NCI-H82 treated with DMSO at 0.1 percent for 48 hours (cell line): ENCODE measurements at regions not wholly inside any gene's neighbourhood (a gene's known extent, or its start where the extent isn't known, plus 50 kb on each side); places are given as distances from the start of the nearest gene placed in this dataset.
"Not testable (repeated sequence)": the region's sequence is repeated elsewhere in the genome, so short reads cannot be mapped to it uniquely, and the experiment has no call there.

Experiments
- DNase-seq: peaks from one replicate; lab custom pipeline; 2025; ENCODE audit not compliant: unreplicated experiment; lab: John Stamatoyannopoulos, UW

DNA sequence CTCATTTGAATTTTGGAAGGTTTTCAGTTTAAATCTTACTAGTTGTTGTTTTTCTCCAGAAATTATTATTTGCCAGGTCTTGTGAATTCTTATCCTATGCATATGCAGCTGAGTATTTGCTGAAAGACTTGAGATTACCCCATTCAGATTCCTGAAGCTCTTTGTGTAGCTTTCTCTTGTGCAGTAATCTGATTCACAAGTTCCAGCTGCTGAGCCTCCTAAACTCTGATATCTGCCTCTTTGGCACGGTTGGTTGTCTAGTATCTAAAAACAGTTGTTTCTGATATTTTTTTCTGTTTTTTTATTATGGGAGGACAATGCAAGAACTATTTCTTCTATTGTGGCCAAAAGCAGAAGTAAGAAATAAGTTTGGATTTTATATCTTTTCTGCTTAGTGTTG, 863.9 kb upstream of the MANEA start:
- no peak for DNase-seq

DNA sequence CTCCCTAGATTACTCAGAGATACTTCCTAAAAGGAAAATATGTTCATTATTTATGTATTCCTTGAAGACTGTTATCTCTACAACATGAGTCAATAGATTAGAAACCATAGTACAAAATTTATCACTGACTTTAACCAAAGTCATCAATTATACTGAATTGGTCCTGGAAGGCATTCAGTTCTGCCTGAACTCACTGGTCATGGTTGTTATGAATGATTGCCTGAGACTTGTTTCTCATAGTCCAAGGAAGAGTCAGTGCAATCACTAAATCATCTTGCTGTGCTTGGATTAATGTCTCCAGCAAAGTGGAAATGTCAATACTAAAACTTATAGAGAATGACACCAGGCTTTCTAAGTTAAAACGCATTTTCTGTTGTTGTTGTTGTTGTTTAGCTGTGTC, 878.6 kb upstream of the MANEA start:
- no peak for DNase-seq

DNA sequence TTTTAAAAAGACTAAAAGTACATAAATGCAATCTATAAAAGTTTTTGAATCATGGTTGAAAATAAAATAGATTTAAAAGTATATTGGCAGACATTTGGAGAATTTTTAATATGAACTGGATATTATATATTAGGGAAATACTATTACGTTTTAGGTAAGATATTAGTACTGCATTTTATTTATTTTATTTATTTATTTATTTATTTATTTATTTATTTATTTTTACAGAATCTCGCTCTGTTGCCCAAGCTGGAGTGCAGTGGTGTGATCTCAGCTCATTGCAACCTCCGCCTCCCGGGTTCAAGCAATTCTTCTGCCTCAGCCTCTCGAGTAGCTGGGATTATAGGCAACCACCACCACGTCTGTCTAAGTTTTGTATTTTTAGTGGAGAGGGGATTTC, 890.1 kb upstream of the MANEA start:
- not testable (repeated sequence) for DNase-seq

DNA sequence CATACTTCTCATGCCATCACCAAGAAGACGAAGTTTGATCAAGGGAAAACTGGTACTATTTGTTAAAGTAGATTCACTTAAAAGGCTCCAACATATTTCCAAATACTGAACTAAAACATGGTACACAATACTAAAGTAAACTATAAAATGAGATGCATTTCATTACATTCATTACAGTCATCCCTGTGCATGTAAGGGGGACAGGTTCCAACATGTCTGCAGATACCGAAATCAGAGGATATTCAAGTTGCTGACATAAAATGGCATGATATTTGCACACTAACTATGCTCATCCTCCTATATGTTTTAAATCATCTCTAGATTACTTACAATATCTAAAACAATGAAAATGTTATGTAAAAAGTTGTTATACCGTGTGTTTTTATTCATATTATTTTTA, 893.9 kb upstream of the MANEA start:
- DNase-seq = no peak

DNA sequence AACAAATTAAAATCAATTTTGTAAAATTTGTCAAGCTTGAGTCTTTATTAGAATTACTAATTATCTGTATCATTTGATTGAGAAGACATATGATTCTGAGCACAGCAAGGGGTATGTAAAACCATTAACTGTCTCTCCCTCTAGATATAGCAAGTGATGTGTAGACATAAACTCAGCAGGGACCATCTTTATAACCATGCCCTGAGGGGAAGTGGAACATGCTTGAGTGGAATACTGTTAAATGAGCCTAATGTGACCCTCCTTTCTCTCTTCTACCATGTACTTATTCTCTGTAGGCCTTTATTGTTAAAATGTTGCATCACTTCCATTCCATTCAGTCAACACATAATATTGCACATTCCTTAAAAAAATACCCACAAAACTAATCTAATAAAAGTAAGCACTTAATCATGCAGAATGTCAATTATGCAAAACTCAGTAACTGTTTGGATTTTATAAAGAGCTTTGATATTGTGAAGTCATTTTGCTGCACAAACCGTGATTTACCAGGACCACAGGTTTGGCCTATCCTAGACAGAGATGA, 896.6 kb upstream of the MANEA start:
- DNase-seq = no peak

DNA sequence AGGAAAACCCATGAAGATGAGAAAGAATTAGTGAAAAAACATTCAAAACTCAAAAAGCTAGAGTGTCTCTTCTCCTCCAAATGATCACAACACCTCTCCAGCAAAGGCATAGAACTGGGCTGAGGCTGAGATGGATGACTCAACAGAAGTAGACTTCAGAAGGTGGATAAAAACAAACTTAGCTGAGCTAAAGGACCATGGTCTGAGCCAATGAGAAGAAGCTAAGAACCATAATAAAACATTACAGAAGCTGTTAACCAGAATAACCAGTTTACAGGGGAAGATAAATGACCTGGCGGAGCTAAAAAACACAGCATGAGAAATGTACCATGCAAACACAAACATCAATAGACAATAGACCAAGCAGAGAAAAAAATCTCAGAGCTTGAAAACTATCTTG, 904.1 kb upstream of the MANEA start:
- no peak for DNase-seq

DNA sequence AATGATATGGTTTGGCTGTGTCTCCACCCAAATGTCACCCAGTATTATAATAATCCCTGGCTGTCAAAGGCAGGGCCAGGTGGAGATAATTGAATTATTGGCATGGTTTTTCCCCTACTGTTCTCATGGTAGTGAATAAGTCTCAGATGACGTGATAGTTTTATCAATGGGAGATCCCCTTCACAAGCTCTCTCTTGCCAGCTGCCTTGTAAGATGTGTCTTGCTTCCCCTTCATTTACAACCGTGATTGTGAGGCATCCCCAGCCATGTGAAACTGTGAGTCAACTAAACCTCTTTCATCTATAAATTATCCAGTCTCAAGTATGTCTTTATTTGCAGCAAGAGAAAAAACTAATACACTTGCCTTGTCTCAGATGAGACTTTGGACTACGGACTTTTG, 907.3 kb upstream of the MANEA start:
- DNase-seq = no peak

DNA sequence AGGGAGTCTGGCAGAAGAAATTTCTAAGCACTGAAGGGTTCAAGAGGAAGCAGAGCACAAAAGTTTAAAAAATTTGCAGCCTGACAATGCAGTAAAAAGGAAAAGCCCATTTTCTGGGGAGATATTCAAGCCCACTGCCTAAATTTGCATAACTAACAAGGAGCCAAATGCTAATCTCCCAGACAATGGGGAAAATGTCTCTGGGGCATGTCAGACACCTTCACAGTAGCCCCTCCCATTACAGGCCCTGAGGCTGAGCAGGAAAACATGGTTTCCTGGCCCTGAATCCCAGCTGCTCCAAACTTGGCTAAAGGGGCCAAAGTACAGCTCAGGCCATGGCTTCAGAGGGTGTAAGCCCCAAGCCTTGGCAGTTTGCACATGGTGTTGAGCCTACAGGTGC, 908.5 kb upstream of the MANEA start:
- DNase-seq = no peak

DNA sequence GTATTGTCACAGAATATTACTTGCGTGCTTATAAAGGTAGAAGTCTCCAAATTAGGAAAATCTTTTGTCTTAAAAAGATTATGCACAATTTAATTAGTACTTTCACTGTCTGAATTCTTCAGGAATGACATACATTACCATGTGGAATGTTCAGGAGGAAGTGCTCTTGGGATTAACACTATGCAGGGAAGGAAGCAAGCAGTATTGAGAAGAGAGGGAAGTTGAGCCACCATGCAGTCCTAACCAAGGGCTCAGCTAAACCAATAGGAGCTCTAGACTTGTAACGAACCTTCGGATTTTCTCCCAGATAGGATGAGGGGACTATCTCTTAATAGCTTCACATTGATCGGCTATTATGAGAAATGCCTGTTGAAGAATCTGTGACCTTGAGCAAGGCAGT, 918.4 kb upstream of the MANEA start:
- DNase-seq = no peak

DNA sequence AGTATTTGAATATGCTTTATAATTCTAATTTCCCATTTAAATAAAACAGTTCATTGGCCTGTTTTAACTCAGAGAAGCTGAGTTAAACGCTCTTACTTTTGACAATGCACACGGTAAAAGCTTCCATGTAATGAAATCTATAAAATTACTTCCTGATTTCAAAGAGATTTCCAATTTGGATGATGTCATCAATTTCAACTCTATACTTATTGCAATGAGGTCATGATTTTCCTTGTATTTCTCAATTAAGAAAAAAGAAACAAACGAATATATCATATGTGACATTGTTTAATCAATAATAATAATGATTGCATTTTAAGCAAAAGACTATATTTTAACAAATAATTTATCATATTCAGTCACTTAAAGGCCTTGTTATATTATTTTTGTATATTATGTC, 926.1 kb upstream of the MANEA start:
- no peak for DNase-seq

DNA sequence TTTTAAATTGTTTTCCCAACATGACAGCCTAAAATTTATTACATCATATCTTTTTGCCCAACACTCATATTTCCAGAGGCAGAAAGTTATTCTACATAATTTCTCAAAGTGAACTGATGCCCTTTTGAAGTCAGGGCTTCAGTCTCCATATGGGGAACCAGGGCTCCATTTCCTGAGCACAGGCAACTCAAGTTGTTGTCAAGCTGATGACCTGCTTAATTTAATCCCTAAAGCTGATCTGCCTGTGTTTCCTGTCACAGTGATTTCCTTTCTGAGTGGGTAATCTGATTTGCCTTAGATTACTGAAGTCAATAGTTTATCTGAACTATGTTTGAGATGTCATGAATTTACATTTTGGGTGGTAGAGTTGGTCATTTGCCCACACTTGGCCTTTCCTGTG, 932.1 kb upstream of the MANEA start:
- peak; percentile 60 for DNase-seq

DNA sequence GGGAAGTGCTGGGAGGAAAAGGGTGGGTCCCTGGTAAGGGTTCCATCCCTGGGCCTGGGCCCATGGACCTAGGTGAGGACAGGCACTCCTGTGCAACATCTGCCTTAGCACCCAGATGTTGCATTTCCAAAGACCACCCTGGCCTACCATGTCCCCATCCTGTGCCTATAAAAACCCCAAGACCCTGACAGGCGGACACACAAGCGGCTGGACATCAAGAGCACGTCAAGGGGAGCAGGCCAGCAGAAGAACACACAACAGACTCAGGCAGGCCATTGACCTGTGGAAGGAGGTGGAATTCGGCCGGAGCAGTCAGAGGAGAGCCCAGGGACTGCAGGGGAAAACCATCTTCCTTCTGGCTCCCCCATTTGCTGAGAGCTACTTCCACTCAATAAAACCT, 937.8 kb upstream of the MANEA start:
- no peak for DNase-seq

DNA sequence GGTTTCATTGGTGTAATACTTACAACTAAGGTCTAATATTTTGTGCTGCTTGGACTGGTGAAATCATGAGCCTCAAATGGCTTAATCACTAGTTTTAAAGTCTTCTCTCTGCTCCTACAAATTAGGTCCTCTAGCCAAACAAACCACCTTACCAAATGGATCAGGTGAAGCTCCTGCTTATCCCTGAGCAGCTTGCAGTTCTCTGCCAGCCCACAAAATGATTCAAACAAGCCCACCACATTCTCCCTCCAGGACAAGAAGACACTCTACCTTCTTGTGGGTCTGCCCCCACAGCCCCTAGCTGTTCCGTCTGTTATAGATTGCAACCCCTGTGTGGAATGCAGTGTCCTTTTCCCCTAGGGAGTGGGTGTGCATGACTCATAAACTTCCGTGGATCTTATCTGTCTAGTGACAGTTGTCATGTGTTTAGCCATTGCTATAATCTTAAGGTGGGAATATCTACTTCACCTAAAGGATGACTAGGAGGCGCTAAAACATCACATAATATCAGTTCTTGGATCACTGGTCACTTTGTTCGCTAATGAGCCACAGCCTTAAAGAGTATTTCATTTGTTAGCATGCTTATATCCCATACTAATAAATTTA, 940.5 kb upstream of the MANEA start:
- DNase-seq = peak; percentile 34

DNA sequence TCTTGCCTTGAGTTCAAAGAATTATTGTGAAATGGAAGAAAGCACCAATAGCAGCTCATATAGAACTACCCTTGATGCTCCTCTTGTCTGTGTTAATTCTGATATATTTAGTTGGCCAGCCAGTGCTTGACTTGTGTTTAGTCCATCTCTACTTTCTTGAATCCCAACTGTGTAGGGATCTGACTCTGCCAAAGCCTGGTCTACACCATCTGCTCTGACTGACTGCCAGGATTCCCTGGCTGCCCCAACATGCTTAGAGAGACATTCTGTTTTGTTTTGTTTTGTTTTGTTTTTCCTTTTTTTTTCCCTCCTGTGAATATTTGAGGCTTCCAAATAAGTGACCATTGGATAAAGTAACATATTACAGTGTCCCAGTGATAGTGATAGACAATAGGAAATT, 953.7 kb upstream of the MANEA start:
- DNase-seq = no peak

DNA sequence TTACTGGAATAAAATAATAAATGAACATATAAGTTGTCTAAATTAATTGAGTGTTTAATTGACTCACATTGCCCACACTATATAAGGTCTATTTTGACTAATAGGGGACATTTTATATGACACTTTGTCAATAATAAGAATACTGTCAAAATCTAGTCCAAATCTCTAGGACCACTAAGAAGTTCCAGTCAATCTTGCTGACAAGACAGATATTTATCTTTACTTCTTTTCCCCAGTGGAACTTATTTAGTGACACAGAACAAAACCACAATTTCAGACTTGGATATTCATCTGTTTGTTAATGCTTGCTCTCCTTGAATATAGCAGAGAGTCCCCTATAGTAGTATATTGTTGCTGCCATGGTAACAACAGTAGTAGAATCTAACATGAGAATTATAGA, 954.6 kb upstream of the MANEA start:
- no peak for DNase-seq

DNA sequence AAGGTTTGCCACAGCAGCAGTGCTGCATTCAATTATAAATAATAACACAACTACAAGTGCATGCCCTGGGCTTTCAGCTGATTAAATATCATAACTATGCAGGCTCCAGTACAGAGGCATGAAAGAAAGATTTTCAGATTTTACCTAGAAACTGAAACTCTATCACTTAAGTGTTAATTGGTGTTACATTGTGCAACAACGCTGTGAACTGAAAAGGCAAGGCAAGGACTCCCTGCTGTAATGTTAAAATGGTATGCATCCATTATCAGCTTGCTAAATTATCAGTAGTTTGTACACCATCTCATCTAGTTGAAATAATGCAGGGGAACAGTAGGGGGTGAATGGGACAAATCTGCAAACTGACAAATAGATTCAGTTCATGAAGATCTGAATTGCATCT, 976.7 kb upstream of the MANEA start:
- no peak for DNase-seq

DNA sequence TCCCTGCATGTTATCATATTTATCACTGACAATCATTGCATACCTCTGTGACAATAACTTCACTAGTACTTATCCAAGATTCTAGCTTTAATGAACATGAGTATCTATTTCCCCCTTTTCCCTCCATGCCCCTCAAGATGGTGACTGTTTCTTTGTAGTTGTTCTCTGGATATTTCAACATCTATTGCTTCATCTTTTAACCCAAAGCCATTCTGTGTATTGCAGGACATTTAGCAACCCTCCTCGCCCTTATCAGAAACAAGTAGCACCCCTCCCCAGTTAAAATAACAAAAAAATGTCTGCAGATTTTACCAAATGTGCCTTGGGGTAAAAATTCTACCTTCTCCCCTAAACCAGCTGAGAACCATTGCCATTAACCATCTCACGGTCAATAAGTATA, 979.8 kb upstream of the MANEA start:
- no peak for DNase-seq

DNA sequence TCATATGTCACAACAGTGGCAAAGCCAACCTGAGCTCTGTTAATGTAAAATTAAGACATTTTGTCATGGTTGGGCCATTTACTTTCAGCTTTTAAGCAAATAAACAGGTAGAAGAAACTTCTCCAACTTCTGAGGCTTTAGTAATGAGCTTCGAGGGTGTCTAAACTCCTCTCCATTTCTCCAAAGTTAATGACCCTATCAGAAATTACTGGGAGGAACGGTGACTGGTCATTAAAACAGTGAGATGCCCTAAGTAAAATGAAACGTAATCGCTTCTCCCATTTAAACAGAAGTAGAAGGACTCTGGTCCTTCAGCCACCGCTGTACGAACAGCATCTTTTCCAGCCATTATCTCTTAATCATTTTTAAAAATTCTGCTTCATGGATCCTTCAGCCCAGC, 986.9 kb upstream of the MANEA start:
- DNase-seq = no peak

DNA sequence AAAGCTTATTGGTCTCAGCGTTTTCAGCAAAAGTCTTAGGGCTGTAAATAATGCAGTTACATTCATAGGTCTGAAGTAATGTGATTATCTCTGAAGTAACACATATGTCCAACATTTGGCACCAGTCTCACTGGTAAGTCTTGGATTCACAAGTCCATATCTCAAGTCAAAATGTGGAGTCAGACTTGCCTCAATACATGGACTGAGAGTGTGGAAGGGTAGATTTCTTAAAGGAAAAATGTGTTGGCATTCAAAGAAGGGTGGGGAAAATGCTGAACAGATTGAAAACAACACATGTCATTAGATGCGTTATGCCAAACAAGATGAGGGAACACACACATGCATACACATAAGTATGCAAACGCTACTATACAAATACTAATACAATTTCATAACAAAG, 989.0 kb upstream of the MANEA start:
- DNase-seq = peak; percentile 44

DNA sequence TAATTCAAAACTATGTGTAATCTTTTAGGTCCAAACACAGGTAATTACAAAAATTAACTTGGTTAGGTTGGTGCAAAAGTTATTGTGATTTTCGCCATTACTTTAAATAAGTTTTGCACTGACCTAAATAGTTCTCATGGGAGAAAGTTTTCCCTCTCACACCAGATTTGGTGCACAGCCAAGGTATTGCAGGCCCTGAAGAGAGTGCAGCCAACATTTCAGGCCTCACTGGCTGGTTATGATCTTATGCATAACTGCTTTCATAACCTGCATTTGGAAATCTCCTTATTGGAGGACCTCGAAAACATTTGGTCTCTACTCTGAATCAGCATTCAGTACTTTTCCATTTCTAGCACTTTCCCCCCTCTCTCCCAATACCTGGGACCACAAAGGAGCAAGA, 993.1 kb upstream of the MANEA start:
- no peak for DNase-seq

DNA sequence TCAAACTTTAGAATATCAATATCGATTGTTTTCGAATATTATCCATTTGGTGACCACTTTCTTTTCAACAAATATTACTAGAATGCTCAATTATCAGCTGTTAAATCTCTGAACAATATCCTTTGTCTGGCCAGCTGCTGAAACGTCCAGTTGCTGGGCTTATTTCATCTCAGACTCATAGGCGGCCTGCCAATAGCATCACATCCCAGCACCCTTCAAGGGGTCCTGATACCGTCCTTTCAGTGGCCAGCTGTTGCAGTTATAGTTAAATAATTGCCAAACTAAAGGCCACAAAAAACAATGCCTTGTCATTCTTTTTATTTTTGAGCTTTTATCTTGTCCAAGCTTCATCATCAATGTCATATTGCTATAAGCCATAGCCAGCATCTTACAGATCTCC, 1006.8 kb upstream of the MANEA start:
- DNase-seq = no peak

DNA sequence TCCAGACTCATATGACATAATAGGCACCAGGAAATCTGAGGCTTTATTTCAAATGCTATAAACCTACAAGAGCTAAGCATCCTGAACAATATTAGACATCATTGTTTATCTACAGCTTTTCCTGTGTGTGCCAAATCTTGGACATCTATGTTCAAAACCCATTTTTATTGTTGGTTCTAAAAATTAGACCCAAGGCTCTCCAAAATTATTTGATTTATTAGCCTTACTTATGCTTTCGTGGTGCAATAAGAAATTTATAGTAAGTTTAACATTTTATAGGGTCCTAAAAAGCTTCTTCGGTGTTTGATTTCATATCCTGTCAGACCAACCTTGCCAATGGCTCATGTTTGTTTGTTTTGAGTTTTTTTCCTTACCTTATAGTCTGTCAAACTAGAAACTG, 1014.5 kb upstream of the MANEA start:
- no peak for DNase-seq

DNA sequence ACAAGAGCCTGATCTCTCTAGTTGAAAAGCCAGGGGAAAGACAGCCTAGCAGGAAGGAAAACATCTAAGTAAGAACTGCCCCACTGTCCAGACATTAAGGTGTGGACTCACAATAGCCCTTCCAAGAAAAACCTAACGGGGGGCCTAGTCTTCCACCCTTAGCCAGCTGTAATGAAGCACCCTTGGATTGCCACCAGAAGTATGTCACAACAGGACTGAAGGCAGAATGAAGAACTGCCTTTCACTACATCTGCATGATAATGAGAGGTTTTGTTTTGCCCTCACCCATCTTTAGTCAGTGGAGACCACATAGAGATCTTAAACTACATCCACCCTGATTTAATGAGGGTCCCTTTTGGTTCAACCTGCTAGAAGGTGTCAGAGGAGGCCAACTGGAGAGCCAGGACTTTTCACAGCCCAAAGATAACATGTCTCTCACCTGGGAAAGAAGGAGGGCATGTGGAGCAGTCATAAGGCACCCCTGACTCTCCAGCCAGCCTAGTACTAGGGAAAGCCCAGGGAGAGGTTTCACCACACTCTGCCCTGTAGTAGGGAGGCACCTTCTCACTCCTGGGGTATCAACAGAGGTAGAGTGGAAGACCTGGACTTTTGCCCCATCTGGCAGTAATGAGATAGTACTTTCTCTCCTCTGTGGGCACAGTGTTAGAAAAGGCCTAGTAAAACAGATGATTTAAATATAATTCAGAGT, 1017.4 kb upstream of the MANEA start:
- no peak for DNase-seq
